Fibroblast of pulmonary artery (primary cell): ENCODE measurements at regions not wholly inside any gene's neighbourhood (a gene's known extent, or its start where the extent isn't known, plus 50 kb on each side); places are given as distances from the start of the nearest gene placed in this dataset.
"Not testable (repeated sequence)": the region's sequence is repeated elsewhere in the genome, so short reads cannot be mapped to it uniquely, and the experiment has no call there.

ENCODE experiments used
- DNase-seq: peaks from one replicate; pipeline ENCODE4 v3.0.0-alpha.2; 2010; ENCODE audit warnings: low read depth
- H3K4me3 ChIP-seq: replicated peaks from 2 replicates; pipeline ENCODE4 v1.5.1; 2011; ENCODE audit warnings: low read depth, mild to moderate bottlenecking, control low read depth, low read length, moderate library complexity
- CTCF ChIP-seq: IDR thresholded peaks from 2 replicates; pipeline ENCODE4 v1.5.1; 2011; ENCODE audit warnings: mild to moderate bottlenecking, control low read depth, low read length, inconsistent platforms; ENCODE audit errors: missing control alignments

- H3K4me3 ChIP-seq = no peak overlapping the region
- TF ChIP-seq CTCF = no peak
- no peak for DNase-seq
Measured at GRCh38 chr1:83123019-83123418, 875.9 kb downstream of the TTLL7 start.

GRCh38 chr1:83118472-83118871 lies 880.5 kb downstream of the TTLL7 start:
- no peak for TF ChIP-seq CTCF

GRCh38 chr1:83117030-83117429 lies 881.9 kb downstream of the TTLL7 start:
- H3K4me3 ChIP-seq, DNase-seq: not testable (repeated sequence)

More at GRCh38 chr1:83118472-83118871, 880.5 kb downstream of the TTLL7 start:
- no peak for DNase-seq
- no peak overlapping the region for H3K4me3 ChIP-seq

- no peak for TF ChIP-seq CTCF
- no peak for DNase-seq
- no peak overlapping the region for H3K4me3 ChIP-seq
Measured at GRCh38 chr1:83115785-83116184, 883.1 kb downstream of the TTLL7 start.

- no peak for TF ChIP-seq CTCF
- no peak overlapping the region for H3K4me3 ChIP-seq
- DNase-seq = no peak
Measured at GRCh38 chr1:83114136-83114834, 884.6 kb downstream of the TTLL7 start.

- no peak for TF ChIP-seq CTCF
- H3K4me3 ChIP-seq = no peak overlapping the region
- DNase-seq = no peak
Measured at GRCh38 chr1:83113652-83114051, 885.3 kb downstream of the TTLL7 start.

GRCh38 chr1:83112248-83112885 lies 886.6 kb downstream of the TTLL7 start:
- no peak for DNase-seq
- H3K4me3 ChIP-seq = no peak overlapping the region
- TF ChIP-seq CTCF = no peak
